DMS 273 (cell line): ENCODE measurements at regions not wholly inside any gene's neighbourhood (a gene's known extent, or its start where the extent isn't known, plus 50 kb on each side); places are given as distances from the start of the nearest gene placed in this dataset.
"Not testable (repeated sequence)": the region's sequence is repeated elsewhere in the genome, so short reads cannot be mapped to it uniquely, and the experiment has no call there.

Experiments
- DNase-seq: peaks from one replicate; lab custom pipeline; 2025; ENCODE audit not compliant: unreplicated experiment; lab: John Stamatoyannopoulos, UW

GRCh38 chr12:42886160-42886559, 296.6 kb upstream of the PRICKLE1 start:
- no peak for DNase-seq

DNA sequence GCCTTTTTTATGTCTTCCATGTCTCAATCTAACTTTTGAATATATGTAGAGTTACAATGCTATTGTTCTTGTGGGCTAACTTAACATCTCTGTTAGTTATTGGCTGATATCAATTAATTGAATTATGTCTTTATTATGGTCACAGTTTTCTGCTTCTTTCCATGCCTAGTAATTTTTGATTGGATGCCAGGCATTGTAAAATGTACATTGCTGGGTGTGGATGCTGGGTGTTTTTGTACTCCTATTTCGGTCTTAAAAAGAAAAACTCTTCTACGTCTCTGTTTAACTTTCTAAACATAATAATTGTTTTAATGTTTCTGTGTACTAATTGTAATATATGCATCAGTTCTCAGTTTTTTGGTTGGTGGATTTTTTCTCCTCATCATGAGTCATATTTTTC, 296.1 kb upstream of the PRICKLE1 start:
- no peak for DNase-seq

GRCh38 chr12:42884116-42884515, 294.6 kb upstream of the PRICKLE1 start:
- DNase-seq: no peak

DNA sequence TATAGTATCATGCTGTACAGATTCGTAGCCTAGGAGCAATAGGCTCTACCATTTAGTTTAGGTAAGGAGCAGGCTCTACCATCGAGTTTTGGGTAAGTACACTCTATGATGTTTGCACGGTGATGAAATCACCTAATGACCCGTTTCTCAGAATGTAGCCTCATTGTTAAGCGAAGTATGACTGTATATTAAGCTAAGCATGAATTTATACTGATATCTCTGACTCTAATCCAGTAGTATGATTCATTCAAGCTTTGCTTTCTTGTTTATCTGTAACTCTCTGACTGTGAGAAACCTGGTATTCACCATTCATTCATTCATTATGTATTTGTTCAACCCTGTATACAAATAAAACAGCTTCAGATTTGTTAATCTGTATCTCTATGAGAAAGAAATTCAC, 283.9 kb upstream of the PRICKLE1 start:
- no peak for DNase-seq

GRCh38 chr12:42871816-42872215, 282.3 kb upstream of the PRICKLE1 start:
- no peak for DNase-seq

DNA sequence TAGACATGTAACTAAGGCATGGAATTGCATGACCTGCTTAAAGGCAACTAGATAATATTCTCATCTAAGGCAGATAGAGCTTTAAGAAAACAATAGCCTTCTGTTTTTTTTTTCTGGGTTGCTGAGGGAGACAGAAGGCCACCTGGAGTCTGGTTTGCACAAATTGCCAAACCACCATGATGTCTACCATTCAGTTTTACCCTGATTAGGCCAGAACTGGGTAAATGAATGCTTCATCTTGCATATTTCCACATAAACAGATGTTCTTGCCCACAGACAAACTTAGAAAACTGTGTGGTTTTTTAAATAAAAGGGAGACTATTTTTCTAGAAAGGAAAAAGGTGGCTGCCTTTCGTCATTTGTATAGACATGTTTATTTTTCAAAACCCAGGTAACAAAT, 278.7 kb upstream of the PRICKLE1 start:
- DNase-seq: no peak

GRCh38 chr12:42865282-42865681, 275.7 kb upstream of the PRICKLE1 start:
- DNase-seq: no peak

- no peak for DNase-seq
Observed at GRCh38 chr12:42862055-42862454, 272.5 kb upstream of the PRICKLE1 start.

GRCh38 chr12:42860331-42860730, 270.8 kb upstream of the PRICKLE1 start:
- DNase-seq: not testable (repeated sequence)

GRCh38 chr12:42859612-42860011, 270.1 kb upstream of the PRICKLE1 start:
- no peak for DNase-seq

DNA sequence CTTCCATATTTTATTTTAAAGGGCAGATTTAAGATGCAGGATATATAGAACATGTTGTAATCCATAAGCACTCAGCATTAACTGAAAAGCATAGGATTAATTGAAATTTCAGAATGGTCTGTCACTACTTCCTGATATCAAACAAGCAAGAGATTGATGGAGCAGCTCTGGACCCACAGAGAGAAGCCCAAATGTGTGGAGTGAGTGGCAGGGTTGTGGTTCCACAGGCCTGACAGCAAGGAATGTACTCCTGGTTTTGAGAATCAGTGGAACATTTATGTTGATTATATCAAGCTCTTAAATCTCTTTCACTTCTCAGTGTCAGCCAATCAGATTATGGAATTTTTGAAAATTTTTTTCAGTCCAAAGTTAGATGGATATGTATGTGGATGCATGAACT, 267.6 kb upstream of the PRICKLE1 start:
- DNase-seq: no peak

DNA sequence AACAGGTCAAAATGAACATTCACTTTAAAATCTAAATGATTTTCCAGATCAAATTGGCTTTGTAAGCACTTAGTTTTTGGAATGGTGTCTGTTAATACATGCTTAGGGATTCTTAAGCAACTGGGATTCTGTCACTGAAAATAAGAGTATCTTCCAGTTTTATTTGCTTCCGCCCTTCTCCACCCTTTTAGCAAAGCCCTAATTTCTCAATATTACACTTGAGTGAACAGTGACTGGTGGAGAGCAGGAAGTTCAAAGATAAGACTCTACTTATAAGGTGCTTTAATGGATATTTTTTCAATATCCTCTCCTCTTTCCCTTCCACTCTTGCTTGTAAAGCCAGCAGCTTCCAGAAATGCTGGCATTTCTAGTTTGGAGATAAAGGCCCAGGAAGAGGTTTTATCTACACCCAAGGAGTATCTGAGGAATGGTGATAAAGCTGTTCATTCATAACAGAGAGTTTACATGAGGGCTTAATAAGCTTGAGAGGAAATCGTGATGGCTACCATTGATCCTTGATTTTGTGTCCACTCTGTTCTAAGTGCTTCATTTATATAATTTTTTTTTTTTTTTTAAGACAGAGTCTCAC, 265.9 kb upstream of the PRICKLE1 start:
- no peak for DNase-seq

DNA sequence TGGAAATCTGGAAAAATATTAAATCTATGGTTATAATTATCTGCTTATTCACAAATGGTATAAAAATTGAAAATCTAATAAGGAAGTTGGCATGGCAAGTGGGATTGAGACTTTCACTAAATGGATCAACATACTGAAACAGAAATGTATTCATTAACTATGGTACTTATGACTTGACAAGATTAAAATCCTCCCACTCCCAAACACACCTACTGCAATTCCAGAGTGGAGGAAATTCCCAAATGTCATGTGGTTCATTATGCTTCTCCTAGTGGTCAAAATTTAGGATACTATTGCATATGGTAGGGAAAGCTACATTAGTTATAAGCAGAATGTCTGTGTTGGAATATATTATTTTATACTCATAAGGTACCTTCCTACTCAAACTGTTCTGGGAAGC, 265.3 kb upstream of the PRICKLE1 start:
- no peak for DNase-seq

DNA sequence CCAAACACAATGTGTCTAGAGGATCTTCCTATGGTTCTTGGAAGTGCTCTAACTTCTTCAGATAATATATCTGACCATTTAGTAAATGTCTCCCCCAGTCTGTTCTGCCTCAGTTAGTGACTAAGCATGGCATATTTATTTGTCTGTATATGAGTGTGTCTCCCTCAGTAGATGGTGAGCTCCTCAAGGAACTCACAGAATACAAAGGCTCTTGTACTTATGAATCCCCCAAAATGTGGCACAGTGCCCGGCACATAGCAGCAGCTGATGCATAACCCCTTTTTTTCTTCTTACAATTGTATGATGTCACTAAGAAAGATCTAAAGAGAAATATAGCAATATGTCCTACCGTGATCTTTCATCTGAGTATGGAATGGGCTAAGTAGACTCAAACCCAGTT, 264.7 kb upstream of the PRICKLE1 start:
- DNase-seq: no peak

DNA sequence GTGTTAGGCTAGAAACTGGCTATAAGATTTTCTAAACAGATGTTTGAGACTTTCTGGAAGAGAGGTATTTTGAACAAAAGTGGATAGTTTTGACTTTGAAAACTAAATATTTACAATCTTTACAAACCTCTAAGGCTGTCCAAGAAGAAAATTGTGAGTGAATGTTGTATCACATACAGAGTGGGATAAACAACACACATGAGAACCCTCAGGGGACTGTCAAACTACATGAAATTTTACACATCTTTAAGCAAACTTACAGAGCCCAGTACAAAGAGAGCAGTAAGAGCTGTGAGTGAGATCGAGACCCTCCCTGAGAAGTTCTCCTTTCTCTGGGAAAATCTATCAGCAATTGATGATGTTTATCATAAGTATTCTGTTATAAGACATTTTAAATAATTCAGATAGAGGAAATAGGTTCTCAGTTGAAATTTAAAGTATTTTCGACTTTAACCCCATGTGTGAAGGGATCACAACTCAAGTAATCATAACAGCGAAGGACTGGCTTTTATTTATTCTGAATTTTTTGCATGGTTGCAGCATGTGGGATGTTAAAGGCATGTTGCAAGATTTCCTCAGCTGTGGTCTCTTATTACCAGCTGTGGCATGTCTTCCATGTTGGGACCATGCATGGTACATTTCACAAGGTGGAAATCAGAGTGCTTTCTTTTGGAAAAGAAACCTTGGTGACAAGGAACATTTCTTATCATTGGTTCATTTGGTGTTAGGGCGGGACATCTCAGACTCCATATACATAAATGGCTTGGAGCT, 264.0 kb upstream of the PRICKLE1 start:
- no peak for DNase-seq

- DNase-seq: no peak
Observed at GRCh38 chr12:42846782-42847181, 257.2 kb upstream of the PRICKLE1 start.

DNA sequence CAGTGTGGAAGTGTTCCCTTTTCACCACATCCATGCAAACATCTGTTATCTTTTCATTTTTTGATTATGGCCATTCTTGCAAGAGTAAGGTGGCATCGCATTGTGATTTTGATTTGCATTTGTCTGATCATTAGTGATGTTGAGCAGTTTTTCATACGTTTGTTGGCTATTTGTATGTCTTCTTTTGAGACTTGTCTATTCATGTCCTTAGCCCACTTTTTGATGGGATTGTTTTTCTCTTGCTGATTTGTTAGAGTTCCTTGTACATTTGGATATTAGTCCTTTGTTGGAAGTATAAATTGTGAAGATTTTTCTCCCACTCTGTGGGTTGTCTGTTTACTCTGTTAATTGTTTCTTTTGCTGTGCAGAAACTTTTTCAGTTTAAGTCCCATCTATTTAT, 244.5 kb upstream of the PRICKLE1 start:
- DNase-seq: no peak

- peak; percentile 5 for DNase-seq
Observed at GRCh38 chr12:42828836-42829235, 239.3 kb upstream of the PRICKLE1 start.

GRCh38 chr12:42824327-42824726, 234.8 kb upstream of the PRICKLE1 start:
- DNase-seq: no peak

DNA sequence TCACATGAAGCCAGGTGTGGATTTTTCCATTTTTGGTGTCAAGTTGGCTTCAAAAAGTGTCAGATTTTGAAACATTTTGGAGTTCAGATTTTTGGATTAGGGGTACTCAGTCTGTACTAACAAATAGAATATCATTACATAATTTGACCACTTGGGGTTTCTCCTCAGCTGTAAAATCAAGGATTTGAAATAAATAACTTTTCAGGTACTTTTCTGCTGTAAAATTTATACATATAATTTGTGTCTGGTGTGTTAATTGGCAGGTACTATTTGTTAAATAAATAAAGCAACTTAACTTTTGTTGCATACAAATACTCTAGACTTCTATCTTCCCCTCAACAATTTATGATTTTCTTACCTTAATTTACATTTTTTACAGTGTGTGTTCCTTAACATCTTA, 234.1 kb upstream of the PRICKLE1 start:
- no peak for DNase-seq

- DNase-seq: no peak
Observed at GRCh38 chr12:42819846-42820245, 230.3 kb upstream of the PRICKLE1 start.

- DNase-seq: no peak
Observed at GRCh38 chr12:42815068-42815467, 225.5 kb upstream of the PRICKLE1 start.

DNA sequence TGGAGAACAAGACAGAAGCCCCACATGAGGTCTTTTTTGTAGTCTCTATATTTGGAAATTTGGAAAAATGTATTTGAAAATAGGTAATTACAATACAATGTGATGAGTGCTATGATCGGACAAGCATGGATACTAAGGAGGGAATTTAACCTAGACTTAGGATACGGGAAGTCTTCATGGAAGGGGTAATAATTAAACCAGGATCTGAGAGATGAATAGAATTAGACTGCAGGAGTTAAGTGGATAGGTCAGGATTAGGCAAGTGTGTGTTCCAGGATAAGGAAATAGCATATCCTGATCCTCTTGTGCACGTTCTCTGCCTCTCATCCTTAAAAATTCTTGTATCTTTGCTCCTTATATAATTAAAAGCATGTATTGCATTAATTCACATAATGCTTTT, 223.3 kb upstream of the PRICKLE1 start:
- no peak for DNase-seq
